ENCODE measurements at regions not wholly inside any gene's neighbourhood (a gene's known extent, or its start where the extent isn't known, plus 50 kb on each side); places are given as distances from the start of the nearest gene placed in this dataset.

GRCh38 chrX:94053575-94053974 is 379.6 kb downstream of the FAM133A start:
- no peak for TF ChIP-seq TAF1 (IDR thresholded peaks at IDR 0.05; ENCODE audit: borderline replicate concordance, low read depth, low read length)
- TF ChIP-seq POLR2A (IDR thresholded peaks at IDR 0.05; ENCODE audit: low read depth, low read length), result no peak
- no peak for TF ChIP-seq POLR2AphosphoS5 (IDR thresholded peaks at IDR 0.05; ENCODE audit: low read depth, low read length)

Measured in GM12892 (cell line).